ENCODE measurements at regions not wholly inside any gene's neighbourhood (a gene's known extent, or its start where the extent isn't known, plus 50 kb on each side); places are given as distances from the start of the nearest gene placed in this dataset.
"Not testable (repeated sequence)": the region's sequence is repeated elsewhere in the genome, so short reads cannot be mapped to it uniquely, and the experiment has no call there.

DNA sequence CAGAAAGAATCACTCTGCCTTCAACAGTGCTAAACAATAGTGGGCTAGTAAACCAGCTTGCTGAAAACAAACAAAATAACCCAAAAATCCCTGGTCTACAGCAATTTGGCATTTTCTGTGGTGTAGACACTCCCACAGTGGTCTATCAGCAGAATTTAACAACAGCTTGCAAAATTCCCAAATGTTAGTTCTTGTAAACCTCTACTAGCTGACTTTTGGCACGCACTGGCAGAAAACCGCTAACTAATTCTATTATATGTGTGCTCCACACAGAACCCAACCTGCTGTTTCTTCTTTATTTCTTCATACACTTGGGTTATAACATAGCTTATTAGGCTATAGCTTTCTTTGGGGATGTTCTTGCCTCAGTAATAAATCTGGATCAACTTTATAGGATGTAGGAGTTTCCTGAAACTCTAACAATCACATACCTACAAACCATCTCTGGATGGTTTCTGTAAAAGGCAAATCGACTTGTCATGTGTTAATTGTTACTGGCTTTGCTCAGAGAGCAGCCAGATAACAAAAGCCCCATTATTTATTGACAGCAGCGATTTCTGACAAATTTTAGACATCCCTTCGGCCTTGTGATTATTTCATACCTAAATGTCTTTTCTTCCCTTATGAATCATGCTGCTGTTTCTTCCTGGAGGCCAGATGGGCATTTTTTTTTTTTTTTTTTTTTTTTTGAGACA, 82.7 kb upstream of the NAA35 start:
- no peak for DNase-seq (ENCODE audit: low read depth)
- TF ChIP-seq, protein P1, sequence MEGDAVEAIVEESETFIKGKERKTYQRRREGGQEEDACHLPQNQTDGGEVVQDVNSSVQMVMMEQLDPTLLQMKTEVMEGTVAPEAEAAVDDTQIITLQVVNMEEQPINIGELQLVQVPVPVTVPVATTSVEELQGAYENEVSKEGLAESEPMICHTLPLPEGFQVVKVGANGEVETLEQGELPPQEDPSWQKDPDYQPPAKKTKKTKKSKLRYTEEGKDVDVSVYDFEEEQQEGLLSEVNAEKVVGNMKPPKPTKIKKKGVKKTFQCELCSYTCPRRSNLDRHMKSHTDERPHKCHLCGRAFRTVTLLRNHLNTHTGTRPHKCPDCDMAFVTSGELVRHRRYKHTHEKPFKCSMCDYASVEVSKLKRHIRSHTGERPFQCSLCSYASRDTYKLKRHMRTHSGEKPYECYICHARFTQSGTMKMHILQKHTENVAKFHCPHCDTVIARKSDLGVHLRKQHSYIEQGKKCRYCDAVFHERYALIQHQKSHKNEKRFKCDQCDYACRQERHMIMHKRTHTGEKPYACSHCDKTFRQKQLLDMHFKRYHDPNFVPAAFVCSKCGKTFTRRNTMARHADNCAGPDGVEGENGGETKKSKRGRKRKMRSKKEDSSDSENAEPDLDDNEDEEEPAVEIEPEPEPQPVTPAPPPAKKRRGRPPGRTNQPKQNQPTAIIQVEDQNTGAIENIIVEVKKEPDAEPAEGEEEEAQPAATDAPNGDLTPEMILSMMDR (conservative IDR thresholded peaks at IDR 0.05; ENCODE audit: low read depth, low read length) = no peak
- no peak overlapping the region for H3K4me3 ChIP-seq (ENCODE audit: low read depth, low read length)

DNA sequence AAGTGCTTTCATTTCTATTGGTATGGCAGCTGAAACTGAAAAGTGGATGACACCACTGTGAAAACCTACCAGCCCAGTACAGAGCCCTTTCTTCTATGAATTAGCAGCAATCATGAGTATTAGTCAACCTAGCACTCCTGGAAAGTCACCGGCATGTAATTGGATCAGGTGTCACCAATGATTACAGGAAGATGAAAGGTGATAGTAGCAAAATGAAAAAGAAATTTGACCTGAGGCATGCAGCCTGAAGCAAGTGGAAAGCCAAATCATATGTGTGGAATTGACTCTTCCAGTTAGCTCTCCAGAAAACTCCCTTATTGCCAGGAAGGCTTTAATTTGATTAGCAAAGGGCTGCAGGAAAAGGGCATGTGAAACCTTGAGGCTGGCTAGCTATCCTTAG, 81.2 kb upstream of the NAA35 start:
- no peak for DNase-seq (ENCODE audit: low read depth)
- TF ChIP-seq, protein P1 (conservative IDR thresholded peaks at IDR 0.05; ENCODE audit: low read depth, low read length) = no peak

DNA sequence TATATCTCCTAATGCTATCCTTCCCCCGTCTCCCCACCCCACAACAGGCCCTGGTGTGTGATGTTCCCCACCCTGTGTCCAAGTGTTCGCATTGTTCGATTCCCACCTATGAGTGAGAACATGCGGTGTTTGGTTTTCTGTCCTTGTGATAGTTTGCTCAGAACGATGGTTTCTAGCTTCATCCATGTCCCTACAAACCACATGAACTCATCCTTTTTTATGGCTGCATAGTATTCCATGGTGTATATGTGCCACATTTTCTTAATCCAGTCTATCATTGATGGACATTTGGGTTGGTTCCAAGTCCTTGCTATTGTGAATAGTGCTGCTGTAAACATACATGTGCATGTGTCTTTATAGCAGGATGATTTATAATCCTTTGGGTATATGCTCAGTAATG, 79.1 kb upstream of the NAA35 start:
- not testable (repeated sequence) for H3K4me3 ChIP-seq (ENCODE audit: low read depth, low read length); DNase-seq (ENCODE audit: low read depth)

More for the DNA sequence above, 81.2 kb upstream of the NAA35 start:
- H3K4me3 ChIP-seq (ENCODE audit: low read depth, low read length) = no peak overlapping the region

DNA sequence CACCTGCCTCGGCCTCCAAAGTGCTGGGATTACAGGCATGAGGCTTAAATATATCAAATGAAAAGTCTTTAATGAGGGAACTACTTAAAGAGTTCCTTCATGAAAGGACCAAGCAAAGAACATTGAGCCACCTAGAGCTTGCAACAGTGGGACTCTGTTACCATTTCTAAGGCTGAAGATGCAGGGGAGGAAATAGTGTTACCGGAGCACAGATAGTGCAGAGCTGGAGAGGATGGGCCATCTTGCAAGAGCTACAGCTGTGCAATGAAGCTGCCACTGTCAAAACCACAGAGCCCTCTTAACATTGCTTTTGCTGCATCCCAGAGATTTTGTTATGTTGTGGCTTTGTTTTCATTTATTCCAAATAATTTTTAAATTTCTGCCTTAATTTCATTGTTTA, 77.1 kb upstream of the NAA35 start:
- TF ChIP-seq, protein P1 (conservative IDR thresholded peaks at IDR 0.05; ENCODE audit: low read depth, low read length) = no peak
- H3K4me3 ChIP-seq (ENCODE audit: low read depth, low read length) = no peak overlapping the region
- DNase-seq (ENCODE audit: low read depth) = no peak

DNA sequence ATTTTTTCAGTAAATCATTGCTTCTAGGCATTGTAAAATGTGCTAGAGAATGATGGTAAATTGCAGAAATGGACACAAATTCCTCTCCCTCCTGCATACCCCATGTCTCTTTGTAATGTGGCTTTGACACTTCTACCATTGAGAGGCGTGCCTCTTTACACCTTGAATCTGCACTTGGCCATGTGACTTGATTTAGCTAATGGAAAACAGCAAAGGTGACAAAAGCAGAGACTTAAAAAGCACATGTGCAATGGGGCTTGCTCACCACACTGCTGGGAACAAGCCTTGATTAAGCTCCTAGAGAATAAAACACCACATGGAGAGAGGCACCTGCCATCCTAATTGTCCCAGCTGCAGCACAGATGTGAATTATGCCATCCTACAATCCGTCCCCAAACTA, 69.9 kb upstream of the NAA35 start:
- no peak overlapping the region for H3K4me3 ChIP-seq (ENCODE audit: low read depth, low read length)
- no peak for DNase-seq (ENCODE audit: low read depth)
- TF ChIP-seq, protein P1 (conservative IDR thresholded peaks at IDR 0.05; ENCODE audit: low read depth, low read length) = no peak

DNA sequence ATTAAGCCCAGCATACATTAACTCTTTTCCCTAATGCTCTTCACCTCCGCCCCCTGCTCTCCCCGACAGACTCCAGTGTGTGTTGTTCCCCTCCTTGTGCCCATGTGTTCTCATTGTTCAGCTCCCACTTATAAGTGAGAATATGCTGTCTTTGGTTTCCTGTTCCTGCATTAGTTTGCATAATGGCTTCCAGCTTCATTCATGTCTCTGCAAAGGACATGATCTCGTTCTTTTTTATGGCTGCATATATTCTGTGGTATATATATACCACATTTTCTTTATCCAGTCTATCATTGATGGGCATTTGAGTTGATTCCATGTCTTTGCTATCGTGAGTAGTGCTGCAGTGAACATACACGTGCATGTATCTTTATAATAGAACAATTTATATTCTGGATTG, 69.3 kb upstream of the NAA35 start:
- DNase-seq (ENCODE audit: low read depth); H3K4me3 ChIP-seq (ENCODE audit: low read depth, low read length): not testable (repeated sequence)

DNA sequence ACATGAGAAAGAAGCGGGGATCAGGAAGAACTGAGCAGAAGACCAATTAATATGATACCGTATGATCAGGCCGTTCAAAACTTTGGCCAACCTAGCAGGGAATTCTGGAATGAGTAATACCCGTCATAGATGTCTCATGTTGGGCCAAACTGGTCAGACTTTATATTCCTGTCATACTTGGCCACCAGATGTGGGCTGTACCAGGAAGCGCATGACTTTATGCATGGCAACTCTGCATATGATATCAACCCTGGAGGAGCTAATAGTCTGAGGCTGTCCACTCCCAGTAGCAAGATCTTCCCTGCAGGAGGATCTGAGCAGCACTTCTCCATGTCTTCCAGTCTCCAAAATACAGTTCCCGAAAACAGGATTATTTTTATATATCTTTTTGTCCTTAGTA, 68.5 kb upstream of the NAA35 start:
- no peak overlapping the region for H3K4me3 ChIP-seq (ENCODE audit: low read depth, low read length)
- DNase-seq (ENCODE audit: low read depth) = no peak
- TF ChIP-seq, protein P1 (conservative IDR thresholded peaks at IDR 0.05; ENCODE audit: low read depth, low read length) = no peak

DNA sequence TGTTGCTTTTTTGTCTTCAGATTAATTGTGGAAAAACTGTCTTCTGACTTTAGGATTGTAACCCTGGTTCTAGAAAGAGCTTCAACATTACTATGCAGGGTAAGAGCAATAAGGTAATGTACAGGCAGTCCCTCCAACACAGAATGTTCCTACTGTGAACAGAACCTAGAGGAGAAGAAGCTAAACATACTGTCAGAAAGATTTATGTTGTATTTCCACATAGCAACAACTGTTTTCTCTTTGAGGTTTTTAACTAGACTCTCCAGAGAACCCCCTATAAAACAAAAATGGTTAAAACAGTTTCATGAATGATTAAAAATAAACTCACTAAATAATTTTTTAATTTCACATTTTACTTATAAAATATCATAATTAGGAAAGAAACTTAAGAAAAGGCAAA, 64.3 kb upstream of the NAA35 start:
- TF ChIP-seq, protein P1 (conservative IDR thresholded peaks at IDR 0.05; ENCODE audit: low read depth, low read length) = no peak
- H3K4me3 ChIP-seq (ENCODE audit: low read depth, low read length) = no peak overlapping the region
- DNase-seq (ENCODE audit: low read depth) = no peak

DNA sequence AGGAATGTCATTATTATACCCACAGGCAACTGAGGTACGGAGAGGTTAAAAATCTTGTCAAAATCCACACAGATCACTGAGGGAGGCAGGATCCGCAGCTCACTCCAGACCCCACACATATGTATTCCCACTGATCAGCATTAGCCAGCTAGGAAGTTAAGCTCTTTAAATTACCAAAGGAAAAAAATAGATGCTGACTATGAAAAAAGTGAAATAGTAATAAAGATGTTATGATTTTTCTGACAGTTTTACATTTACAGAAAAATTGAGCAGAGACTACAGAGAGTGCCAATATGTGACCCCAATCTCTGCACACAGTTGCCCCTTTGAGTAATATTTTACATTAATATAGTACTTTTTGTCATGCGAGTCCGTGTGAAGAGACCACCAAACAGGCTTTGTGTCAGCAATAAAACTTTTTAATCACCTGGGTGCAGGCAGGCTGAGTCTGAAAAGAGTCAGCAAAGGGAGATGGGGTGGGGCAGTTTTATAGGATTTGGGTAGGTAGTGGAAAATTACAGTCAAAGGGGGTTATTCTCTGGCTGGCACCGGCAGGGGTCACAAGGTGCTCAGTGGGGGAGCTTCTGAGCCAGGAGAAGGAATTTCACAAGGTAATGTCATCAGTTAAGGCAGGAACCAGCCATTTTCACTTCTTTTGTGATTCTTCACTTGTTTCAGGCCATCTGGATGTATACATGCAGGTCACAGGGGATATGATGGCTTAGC, 61.9 kb upstream of the NAA35 start:
- DNase-seq (ENCODE audit: low read depth); H3K4me3 ChIP-seq (ENCODE audit: low read depth, low read length): not testable (repeated sequence)

DNA sequence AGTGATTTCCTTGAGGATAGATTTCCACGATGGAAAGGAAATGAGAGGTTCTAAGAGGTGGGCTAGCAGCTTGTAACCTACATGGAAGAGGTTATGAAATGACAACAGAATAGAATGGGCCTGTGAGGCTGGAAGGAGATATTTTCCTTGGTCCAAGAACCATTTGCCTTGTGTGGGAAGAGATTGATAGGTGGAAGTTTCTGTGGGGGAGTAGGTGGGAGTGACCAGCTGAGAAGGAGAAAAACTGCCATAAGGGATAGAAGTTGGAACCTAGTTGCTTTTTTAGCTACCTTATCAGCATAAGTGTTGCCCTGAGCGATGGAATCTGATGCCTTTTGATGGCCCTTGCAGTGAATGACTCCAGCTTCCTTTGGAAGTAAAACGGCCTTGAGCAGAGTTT, 60.4 kb upstream of the NAA35 start:
- not testable (repeated sequence) for H3K4me3 ChIP-seq (ENCODE audit: low read depth, low read length); DNase-seq (ENCODE audit: low read depth)
